ENCODE measurements at regions not wholly inside any gene's neighbourhood (a gene's known extent, or its start where the extent isn't known, plus 50 kb on each side); places are given as distances from the start of the nearest gene placed in this dataset.
A peak's percentile ranks its signal among the peaks of the same experiment; 100 is the strongest.

- TF ChIP-seq THAP8 (CRISPR knock-in tag; IDR thresholded peaks at IDR 0.05; ENCODE audit: borderline replicate concordance), result no peak
- no peak for TF ChIP-seq SALL2 (CRISPR knock-in tag; IDR thresholded peaks at IDR 0.05)
- TF ChIP-seq ZNF563 (CRISPR knock-in tag; IDR thresholded peaks at IDR 0.05), result no peak
- peak; percentile 54; the same call in 1 of the 2 replicates for TF ChIP-seq KDM4B (CRISPR knock-in tag; IDR thresholded peaks at IDR 0.05)
- TF ChIP-seq ZKSCAN5 (CRISPR knock-in tag; IDR thresholded peaks at IDR 0.05), result no peak
- TF ChIP-seq HOMEZ (CRISPR knock-in tag; IDR thresholded peaks at IDR 0.05; ENCODE audit: low read depth), result peak; percentile 51; the same call in 1 of the 2 replicates
- no peak for TF ChIP-seq MAF1 (CRISPR knock-in tag; IDR thresholded peaks at IDR 0.05; ENCODE audit: borderline replicate concordance)
- no peak for TF ChIP-seq HMGXB3 (CRISPR knock-in tag; IDR thresholded peaks at IDR 0.05; ENCODE audit: borderline replicate concordance)
- TF ChIP-seq GPN1 (CRISPR knock-in tag; IDR thresholded peaks at IDR 0.05; ENCODE audit: borderline replicate concordance), result no peak
- TF ChIP-seq ARNT2 (CRISPR knock-in tag; IDR thresholded peaks at IDR 0.05; ENCODE audit: low read depth), result no peak
- TF ChIP-seq CREB1 (IDR thresholded peaks at IDR 0.05), result peak; percentile 67
- TF ChIP-seq CREB1 (CRISPR knock-in tag; IDR thresholded peaks at IDR 0.05), result peak; percentile 44; the same call in 1 of the 2 replicates
- TF ChIP-seq HNRNPH1 (optimal IDR thresholded peaks at IDR 0.05; ENCODE audit: low read depth, low read length), result no peak
- no peak for TF ChIP-seq ZNF883 (CRISPR knock-in tag; IDR thresholded peaks at IDR 0.05; ENCODE audit: not compliant biosample characterization)
- no peak for TF ChIP-seq ZNF740 (CRISPR knock-in tag; IDR thresholded peaks at IDR 0.05)
- peak; percentile 73 for TF ChIP-seq TFE3 (CRISPR knock-in tag; IDR thresholded peaks at IDR 0.05)
- no peak for TF ChIP-seq TP53 (CRISPR knock-in tag; conservative IDR thresholded peaks at IDR 0.05)
- TF ChIP-seq CENPT (CRISPR knock-in tag; IDR thresholded peaks at IDR 0.05; ENCODE audit: low read depth), result no peak
- TF ChIP-seq MTERF4 (CRISPR knock-in tag; IDR thresholded peaks at IDR 0.05), result no peak
- TF ChIP-seq ZNF354B (CRISPR knock-in tag; IDR thresholded peaks at IDR 0.05), result no peak
Observed at GRCh38 chr1:234772345-234773147, 162.6 kb upstream of the IRF2BP2 start (continued).
